H7 (cell line): ENCODE measurements at regions not wholly inside any gene's neighbourhood (a gene's known extent, or its start where the extent isn't known, plus 50 kb on each side); places are given as distances from the start of the nearest gene placed in this dataset.

Experiments used
- DNase-seq: peaks from one replicate; pipeline ENCODE4 v3.0.0; 2012
- H3K27me3 ChIP-seq: 2 replicates; pipeline ENCODE4 v1.6.0; 2011; ENCODE audit warnings: mild to moderate bottlenecking, low read length; ENCODE audit not compliant: control insufficient read depth, insufficient read depth
- H3K36me3 ChIP-seq: replicated peaks from 2 replicates; pipeline ENCODE4 v1.5.1; 2011; ENCODE audit warnings: low read length; ENCODE audit not compliant: control insufficient read depth, insufficient read depth
- H3K4me3 ChIP-seq: 2 replicates; pipeline ENCODE4 v1.5.1; 2011; ENCODE audit warnings: low read depth, mild to moderate bottlenecking, control low read depth, low read length, moderate library complexity; ENCODE audit not compliant: insufficient read depth

GRCh38 chr16:72482695-72483094 lies 310.7 kb upstream of the PMFBP1 start:
- no peak for DNase-seq
- Histone ChIP-seq H3K4me3 (no peak overlapping the region), H3K27me3 (no peaks in the 10 kb centered on the region), H3K36me3 (no peaks in the 10 kb centered on the region)

GRCh38 chr16:72481419-72481818 lies 309.5 kb upstream of the PMFBP1 start:
- no peak overlapping the region for H3K4me3 ChIP-seq
- H3K36me3 ChIP-seq, result no peaks in the 10 kb centered on the region
- H3K27me3 ChIP-seq, result no peaks in the 10 kb centered on the region
- DNase-seq, result no peak

- no peaks in the 10 kb centered on the region for H3K27me3 ChIP-seq
- DNase-seq, result no peak
- H3K4me3 ChIP-seq, result no peak overlapping the region
- H3K36me3 ChIP-seq, result no peaks in the 10 kb centered on the region
These were observed 309.0 kb upstream of the PMFBP1 start for GRCh38 chr16:72480911-72481310.

GRCh38 chr16:72475688-72476087 lies 303.7 kb upstream of the PMFBP1 start:
- Histone ChIP-seq H3K4me3 (no peak overlapping the region), H3K36me3 (no peaks in the 10 kb centered on the region), H3K27me3 (no peaks in the 10 kb centered on the region)
- DNase-seq, result no peak

- Histone ChIP-seq H3K27me3 (no peaks in the 10 kb centered on the region), H3K36me3 (no peaks in the 10 kb centered on the region), H3K4me3 (no peak overlapping the region)
- DNase-seq, result no peak
These were observed 302.7 kb upstream of the PMFBP1 start for GRCh38 chr16:72474501-72475123.

GRCh38 chr16:72473631-72474030 lies 301.7 kb upstream of the PMFBP1 start:
- no peaks in the 10 kb centered on the region for H3K36me3 ChIP-seq
- no peak overlapping the region for H3K4me3 ChIP-seq
- no peaks in the 10 kb centered on the region for H3K27me3 ChIP-seq
- no peak for DNase-seq

- no peak for DNase-seq
- Histone ChIP-seq H3K27me3 (no peaks in the 10 kb centered on the region), H3K36me3 (no peaks in the 10 kb centered on the region), H3K4me3 (no peak overlapping the region)
These were observed 299.5 kb upstream of the PMFBP1 start for GRCh38 chr16:72471317-72471924.

- no peak for DNase-seq
- Histone ChIP-seq H3K4me3 (no peak overlapping the region), H3K36me3 (no peaks in the 10 kb centered on the region), H3K27me3 (no peaks in the 10 kb centered on the region)
These were observed 298.6 kb upstream of the PMFBP1 start for GRCh38 chr16:72470541-72470940.

GRCh38 chr16:72469932-72470331 lies 298.0 kb upstream of the PMFBP1 start:
- Histone ChIP-seq H3K36me3 (no peaks in the 10 kb centered on the region), H3K27me3 (no peaks in the 10 kb centered on the region), H3K4me3 (no peak overlapping the region)
- no peak for DNase-seq

GRCh38 chr16:72468582-72468981 lies 296.6 kb upstream of the PMFBP1 start:
- Histone ChIP-seq H3K36me3 (no peaks in the 10 kb centered on the region), H3K27me3 (no peaks in the 10 kb centered on the region), H3K4me3 (no peak overlapping the region)

GRCh38 chr16:72467157-72467759 lies 295.3 kb upstream of the PMFBP1 start:
- Histone ChIP-seq H3K4me3 (no peak overlapping the region), H3K36me3 (no peaks in the 10 kb centered on the region), H3K27me3 (no peaks in the 10 kb centered on the region)
- peak; percentile 39 for DNase-seq

More at GRCh38 chr16:72468582-72468981, 296.6 kb upstream of the PMFBP1 start:
- no peak for DNase-seq

GRCh38 chr16:72464597-72465368 lies 292.8 kb upstream of the PMFBP1 start:
- no peaks in the 10 kb centered on the region for H3K27me3 ChIP-seq
- no peaks in the 10 kb centered on the region for H3K36me3 ChIP-seq
- DNase-seq, result no peak
- no peak overlapping the region for H3K4me3 ChIP-seq

- Histone ChIP-seq H3K36me3 (no peaks in the 10 kb centered on the region), H3K4me3 (no peak overlapping the region), H3K27me3 (no peaks in the 10 kb centered on the region)
- DNase-seq, result no peak
These were observed 292.1 kb upstream of the PMFBP1 start for GRCh38 chr16:72464052-72464451.

- no peaks in the 10 kb centered on the region for H3K36me3 ChIP-seq
- DNase-seq, result no peak
- H3K4me3 ChIP-seq, result no peak overlapping the region
- no peaks in the 10 kb centered on the region for H3K27me3 ChIP-seq
These were observed 286.1 kb upstream of the PMFBP1 start for GRCh38 chr16:72458035-72458434.
